Esophagus muscularis mucosa (tissue), 3 donors: ENCODE measurements at regions not wholly inside any gene's neighbourhood (a gene's known extent, or its start where the extent isn't known, plus 50 kb on each side); places are given as distances from the start of the nearest gene placed in this dataset.

Experiments
- POLR2A ChIP-seq: fragments of 450-650 bp; IDR thresholded peaks from one replicate; pipeline ENCODE4 v1.6.1; 2017; ENCODE audit warnings: antibody characterized with exemption, moderate library complexity, mild to moderate bottlenecking, low read depth
- POLR2AphosphoS5 ChIP-seq, 2 donors: sonication (generic); formaldehyde crosslinking; IDR thresholded peaks; one replicate each; pipeline ENCODE4 v1.6.1; 2017; ENCODE audit warnings: antibody characterized with exemption in 2 of 2
- TF ChIP-seq, protein P1 (sequence below), 3 experiments: fragments of 200-600 bp in 2 of 3; fragments of 450-650 bp in 1 of 3; sonication (generic) in 2 of 3; IDR thresholded peaks; one replicate each; pipeline ENCODE4 v1.5.1; 2017 to 2019; ENCODE audit warnings: antibody characterized with exemption in 3 of 3, mild to moderate bottlenecking in 2 of 3, moderate library complexity in 1 of 3

DNA sequence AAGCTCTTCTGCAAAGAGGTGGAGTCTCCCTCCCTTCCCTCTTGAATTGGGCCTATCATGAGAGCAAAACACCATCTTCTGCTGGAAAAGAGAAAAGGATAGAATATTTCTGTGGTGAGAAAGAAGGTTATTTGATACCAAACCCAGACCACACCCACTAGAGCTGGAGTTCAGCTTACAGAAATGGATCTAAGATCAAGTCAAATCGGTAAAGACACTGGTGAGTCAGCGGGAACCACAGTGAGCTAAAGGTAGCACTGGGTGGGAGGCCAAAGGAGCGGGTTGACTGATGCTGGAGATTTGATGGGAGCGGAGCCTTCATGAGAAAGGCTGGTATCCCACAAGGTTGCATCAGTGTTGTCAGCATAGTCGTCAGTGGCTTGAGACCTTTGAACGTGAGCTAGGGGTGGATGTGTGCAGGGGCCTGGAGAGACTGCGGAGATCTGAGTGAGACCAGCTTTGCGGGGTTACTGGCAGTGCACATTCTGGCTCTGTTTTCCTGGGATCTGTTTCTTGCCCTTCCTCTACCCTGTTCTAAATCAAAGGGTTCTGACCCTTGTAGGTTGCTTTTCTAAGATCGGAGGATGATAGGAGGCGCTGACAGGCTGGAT, 106.4 kb upstream of the SCOC start:
- TF ChIP-seq POLR2A (no peak), POLR2AphosphoS5 (IDR thresholded peaks at IDR 0.05) (no peak)
- TF ChIP-seq, protein P1, sequence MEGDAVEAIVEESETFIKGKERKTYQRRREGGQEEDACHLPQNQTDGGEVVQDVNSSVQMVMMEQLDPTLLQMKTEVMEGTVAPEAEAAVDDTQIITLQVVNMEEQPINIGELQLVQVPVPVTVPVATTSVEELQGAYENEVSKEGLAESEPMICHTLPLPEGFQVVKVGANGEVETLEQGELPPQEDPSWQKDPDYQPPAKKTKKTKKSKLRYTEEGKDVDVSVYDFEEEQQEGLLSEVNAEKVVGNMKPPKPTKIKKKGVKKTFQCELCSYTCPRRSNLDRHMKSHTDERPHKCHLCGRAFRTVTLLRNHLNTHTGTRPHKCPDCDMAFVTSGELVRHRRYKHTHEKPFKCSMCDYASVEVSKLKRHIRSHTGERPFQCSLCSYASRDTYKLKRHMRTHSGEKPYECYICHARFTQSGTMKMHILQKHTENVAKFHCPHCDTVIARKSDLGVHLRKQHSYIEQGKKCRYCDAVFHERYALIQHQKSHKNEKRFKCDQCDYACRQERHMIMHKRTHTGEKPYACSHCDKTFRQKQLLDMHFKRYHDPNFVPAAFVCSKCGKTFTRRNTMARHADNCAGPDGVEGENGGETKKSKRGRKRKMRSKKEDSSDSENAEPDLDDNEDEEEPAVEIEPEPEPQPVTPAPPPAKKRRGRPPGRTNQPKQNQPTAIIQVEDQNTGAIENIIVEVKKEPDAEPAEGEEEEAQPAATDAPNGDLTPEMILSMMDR (IDR thresholded peaks at IDR 0.05): no peak
